ENCODE measurements at regions not wholly inside any gene's neighbourhood (a gene's known extent, or its start where the extent isn't known, plus 50 kb on each side); places are given as distances from the start of the nearest gene placed in this dataset.

- Histone ChIP-seq H3K9me3 (no peaks in the 10 kb centered on the region), H3K36me3 (ENCODE audit: low read depth, missing control alignments) (no peaks in the 10 kb centered on the region), H3K27me3 (no peaks in the 10 kb centered on the region), H3K4me1 (no peaks in the 10 kb centered on the region), H3K27ac (no peak overlapping the region), H3K4me3 (no peak overlapping the region)
- 88 to 93% methylated on average over 3 of the region's 3 CpGs for WGBS, 2 donors
- intact Hi-C loops (cut with DNase I; ENCODE audit: low total_unique reads), result no loop called here
- no peak for DNase-seq
- TF ChIP-seq POLR2A (IDR thresholded peaks at IDR 0.05) (no peak), CTCF (IDR thresholded peaks at IDR 0.05) (no peak)
These were observed 85.9 kb upstream of the UGT8 start for GRCh38 chr4:114512595-114513295.

GRCh38 chr4:114519368-114519767 is 79.2 kb upstream of the UGT8 start:
- intact Hi-C loops (cut with DNase I; ENCODE audit: low total_unique reads), result no loop called here
- Histone ChIP-seq H3K27me3 (no peaks in the 10 kb centered on the region), H3K36me3 (ENCODE audit: low read depth, missing control alignments) (no peaks in the 10 kb centered on the region), H3K4me1 (no peaks in the 10 kb centered on the region), H3K27ac (no peak overlapping the region), H3K9me3 (no peaks in the 10 kb centered on the region), H3K4me3 (no peak overlapping the region)
- no peak for TF ChIP-seq CTCF (IDR thresholded peaks at IDR 0.05)
- no peak for TF ChIP-seq POLR2A (IDR thresholded peaks at IDR 0.05)
- no peak for DNase-seq
- 44 to 46% methylated on average over 2 of the region's 2 CpGs for WGBS, 2 donors

GRCh38 chr4:114527170-114527569 is 71.4 kb upstream of the UGT8 start:
- H3K27me3 ChIP-seq, result no peaks in the 10 kb centered on the region
- no peaks in the 10 kb centered on the region for H3K36me3 ChIP-seq (ENCODE audit: low read depth, missing control alignments)
- DNase-seq, result no peak
- intact Hi-C loops (cut with DNase I; ENCODE audit: low total_unique reads), result no loop called here
- H3K9me3 ChIP-seq, result no peaks in the 10 kb centered on the region
- H3K4me1 ChIP-seq, result no peaks in the 10 kb centered on the region
- H3K27ac ChIP-seq, result no peak overlapping the region
- no peak for TF ChIP-seq CTCF (IDR thresholded peaks at IDR 0.05)
- no peak for TF ChIP-seq POLR2A (IDR thresholded peaks at IDR 0.05)
- no peak overlapping the region for H3K4me3 ChIP-seq
- WGBS, 2 donors, result 65 to 74% methylated on average over 1 of the region's 1 CpG

GRCh38 chr4:114527637-114528036 is 71.0 kb upstream of the UGT8 start:
- Histone ChIP-seq H3K36me3 (ENCODE audit: low read depth, missing control alignments) (no peaks in the 10 kb centered on the region), H3K9me3 (no peaks in the 10 kb centered on the region), H3K27ac (no peak overlapping the region), H3K27me3 (no peaks in the 10 kb centered on the region), H3K4me1 (no peaks in the 10 kb centered on the region), H3K4me3 (no peak overlapping the region)
- peak; percentile 18 for DNase-seq
- no peak for TF ChIP-seq POLR2A (IDR thresholded peaks at IDR 0.05)
- TF ChIP-seq CTCF (IDR thresholded peaks at IDR 0.05), result no peak
- intact Hi-C loops (cut with DNase I; ENCODE audit: low total_unique reads), result no loop called here
- 22 to 36% methylated on average over 2 of the region's 2 CpGs for WGBS, 2 donors

- no peak overlapping the region for H3K4me3 ChIP-seq
- no peak for TF ChIP-seq CTCF (IDR thresholded peaks at IDR 0.05)
- TF ChIP-seq POLR2A (IDR thresholded peaks at IDR 0.05), result no peak
- WGBS, 2 donors, result 40 to 48% methylated on average over 1 of the region's 1 CpG
- DNase-seq, result no peak
- H3K9me3 ChIP-seq, result no peaks in the 10 kb centered on the region
- intact Hi-C loops (cut with DNase I; ENCODE audit: low total_unique reads), result no loop called here
- no peaks in the 10 kb centered on the region for H3K4me1 ChIP-seq
- H3K36me3 ChIP-seq (ENCODE audit: low read depth, missing control alignments), result no peaks in the 10 kb centered on the region
- no peak overlapping the region for H3K27ac ChIP-seq
- no peaks in the 10 kb centered on the region for H3K27me3 ChIP-seq
These were observed 62.9 kb upstream of the UGT8 start for GRCh38 chr4:114535725-114536124.

Measured in testis (tissue), 2 donors.